Limb (tissue), 2 donors: ENCODE measurements at regions not wholly inside any gene's neighbourhood (a gene's known extent, or its start where the extent isn't known, plus 50 kb on each side); places are given as distances from the start of the nearest gene placed in this dataset.
"Not testable (repeated sequence)": the region's sequence is repeated elsewhere in the genome, so short reads cannot be mapped to it uniquely, and the experiment has no call there.

Experiments used
- DNase-seq, 2 donors: peaks; one replicate each; pipeline ENCODE4 v3.0.0-alpha.2; 2016; ENCODE audit errors: extremely low spot score in 2 of 2

GRCh38 chr2:225891013-225891412 is 491.5 kb downstream of the NYAP2 start:
- no peak for DNase-seq

GRCh38 chr2:225889452-225889851 is 489.9 kb downstream of the NYAP2 start:
- peak in 1 of 2 donors; percentile 59 for DNase-seq

- DNase-seq: no peak
These were observed 467.6 kb downstream of the NYAP2 start for GRCh38 chr2:225867071-225867470.

GRCh38 chr2:225865468-225865867 is 466.0 kb downstream of the NYAP2 start:
- no peak for DNase-seq

- no peak for DNase-seq
These were observed 464.9 kb downstream of the NYAP2 start for GRCh38 chr2:225864394-225864793.

DNA sequence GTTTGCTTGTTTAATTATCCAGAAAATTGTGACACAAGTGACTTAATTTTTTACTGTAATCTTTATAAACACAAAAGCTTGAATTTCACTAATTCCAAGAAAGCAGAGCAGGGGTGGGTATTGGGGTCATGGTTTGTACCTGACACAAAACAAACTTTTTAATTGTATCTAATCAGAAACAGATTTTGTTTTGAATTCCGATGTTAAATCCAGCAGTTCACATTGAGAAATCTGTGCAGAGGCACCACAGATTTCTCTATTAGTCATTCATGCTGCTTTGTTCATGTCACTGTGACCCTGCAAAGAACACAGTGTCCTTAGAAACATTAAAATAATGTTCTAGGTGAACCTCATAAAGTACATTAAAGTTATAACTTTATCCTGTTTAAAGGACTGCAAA is 443.4 kb downstream of the NYAP2 start:
- DNase-seq: no peak

- DNase-seq: no peak
These were observed 441.8 kb downstream of the NYAP2 start for GRCh38 chr2:225841314-225841713.

DNA sequence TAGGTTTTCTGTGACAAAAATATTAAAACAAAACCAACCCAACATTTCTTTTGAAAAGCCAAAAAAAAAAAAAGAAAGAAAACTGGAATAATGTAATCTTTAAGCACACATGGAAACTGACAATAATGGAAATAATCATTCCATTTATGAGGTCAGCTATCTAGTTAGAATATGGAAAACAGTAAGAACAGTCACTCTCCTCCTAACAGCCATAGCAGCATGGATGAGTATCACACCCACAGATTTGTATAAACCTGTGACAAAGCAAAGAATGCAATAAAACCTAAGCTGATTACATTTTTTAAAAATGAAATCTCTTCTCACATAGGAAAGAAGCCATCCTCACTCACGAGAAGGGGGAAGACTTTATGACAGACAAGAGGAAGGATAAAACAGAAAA is 437.8 kb downstream of the NYAP2 start:
- DNase-seq: no peak

GRCh38 chr2:225824748-225825449 is 425.4 kb downstream of the NYAP2 start:
- DNase-seq: no peak

DNA sequence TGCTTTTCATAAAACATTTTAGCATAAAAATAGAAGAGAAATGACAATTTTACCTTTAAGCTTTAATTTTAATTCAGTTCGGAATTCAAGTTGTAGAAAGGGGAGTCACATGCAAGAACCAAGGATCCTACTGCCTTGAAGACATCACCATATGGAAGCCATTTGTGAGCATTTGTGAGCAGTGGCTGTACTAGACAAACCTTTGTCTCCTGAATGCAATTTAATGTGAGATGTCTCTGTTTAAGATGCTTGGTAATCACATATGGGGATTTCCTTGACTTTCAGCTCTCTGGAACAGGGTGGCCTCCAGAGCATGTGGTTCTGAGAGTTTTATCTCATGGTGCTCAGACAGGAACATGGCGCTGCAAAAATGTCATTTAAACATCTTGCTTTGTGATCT is 421.8 kb downstream of the NYAP2 start:
- DNase-seq: no peak

DNA sequence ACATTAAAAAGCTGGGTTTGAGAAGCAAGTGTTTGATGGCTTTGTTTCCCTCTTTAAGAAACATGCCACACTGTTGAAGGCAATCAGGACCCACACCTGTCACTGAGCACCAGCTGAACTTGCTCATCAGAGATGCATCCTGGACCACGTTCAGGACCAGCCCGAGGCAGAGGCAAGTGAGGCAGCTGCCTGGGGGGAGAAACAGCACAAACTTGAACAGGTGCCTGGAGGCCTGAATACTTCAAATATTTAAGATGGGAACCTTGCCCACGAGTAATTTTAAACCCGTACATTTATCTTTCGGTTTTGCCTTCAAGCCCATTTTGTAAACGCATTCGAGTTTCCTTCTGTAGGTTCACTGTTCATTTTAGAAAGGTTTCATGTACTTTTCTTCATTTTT is 421.3 kb downstream of the NYAP2 start:
- peak; percentile 37 to 47 for DNase-seq

DNA sequence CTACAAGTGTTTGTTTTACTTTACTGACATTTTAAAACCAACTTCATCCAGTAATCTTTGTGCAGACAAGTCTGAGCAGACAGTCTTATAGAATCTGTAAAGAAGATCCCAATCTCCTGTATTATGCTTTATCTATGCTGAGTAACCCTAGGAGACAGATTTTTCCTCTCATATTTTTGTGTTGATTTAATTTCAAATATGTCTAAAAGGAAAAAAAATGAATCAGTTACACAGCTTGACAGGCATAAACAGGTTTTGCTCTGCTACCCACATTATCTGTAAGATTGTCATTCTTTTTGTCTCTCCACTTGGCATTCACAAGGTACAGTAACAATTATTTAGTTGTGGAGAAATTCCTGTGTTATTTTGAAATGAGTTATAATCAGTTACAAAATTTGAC is 415.0 kb downstream of the NYAP2 start:
- DNase-seq: no peak

DNA sequence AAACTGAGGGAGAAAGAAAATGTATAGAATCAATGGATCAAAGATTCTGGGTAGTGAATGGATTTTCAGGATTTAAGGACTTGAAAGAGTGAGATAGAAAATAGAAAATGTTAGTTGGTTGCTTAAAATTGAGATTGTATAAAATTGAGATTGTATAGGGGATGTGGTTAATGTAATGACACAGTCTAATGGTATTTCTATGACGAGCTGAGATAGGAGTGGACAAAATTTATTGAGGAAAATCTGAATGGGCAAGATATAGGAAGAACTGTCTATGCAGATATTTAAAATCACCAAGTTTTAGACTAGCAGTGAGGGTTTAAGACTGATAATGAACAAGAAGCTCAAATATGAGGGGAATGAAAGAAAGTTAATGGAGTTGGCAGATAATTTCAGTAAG is 406.6 kb downstream of the NYAP2 start:
- no peak for DNase-seq

DNA sequence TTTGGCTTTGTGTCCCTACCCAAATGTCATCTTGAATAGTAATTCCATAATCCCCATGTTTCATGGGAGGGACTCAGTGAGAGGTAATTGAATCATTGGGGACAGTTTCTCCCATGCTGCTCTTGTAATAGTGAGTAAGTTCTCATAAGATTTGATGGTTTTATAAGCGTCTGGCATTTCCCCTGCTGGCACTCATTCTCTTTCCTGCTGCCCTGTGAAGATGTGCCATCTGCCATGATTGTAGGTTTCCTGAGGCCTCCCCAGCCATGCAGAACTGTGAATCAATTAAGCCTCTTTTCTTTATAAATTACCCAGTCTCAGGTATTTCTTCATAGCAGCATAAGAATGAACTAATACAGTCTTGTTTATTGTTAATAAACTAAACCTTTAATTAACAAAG is 402.6 kb downstream of the NYAP2 start:
- not testable (repeated sequence) for DNase-seq

DNA sequence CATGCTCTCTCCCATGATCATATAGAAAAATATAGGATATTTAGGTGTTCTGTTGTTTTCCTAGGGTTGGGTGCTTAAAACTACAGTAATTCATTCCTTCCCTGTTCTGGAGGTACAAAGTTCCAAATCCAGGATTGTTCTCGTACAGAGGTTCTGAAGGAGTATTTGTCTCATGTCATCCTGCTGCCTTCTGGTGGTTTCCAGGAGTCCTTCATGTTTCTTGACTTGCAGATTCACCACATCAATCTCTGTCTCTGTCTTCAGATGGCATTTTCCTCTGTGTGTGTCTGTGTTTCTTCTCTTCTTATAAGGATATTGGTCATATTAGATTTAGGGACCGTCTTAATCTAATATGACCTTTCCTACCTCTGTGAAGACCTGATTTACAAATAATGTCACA is 397.9 kb downstream of the NYAP2 start:
- no peak for DNase-seq

- DNase-seq: no peak
These were observed 395.3 kb downstream of the NYAP2 start for GRCh38 chr2:225794652-225795400.

- DNase-seq: no peak
These were observed 394.4 kb downstream of the NYAP2 start for GRCh38 chr2:225793736-225794550.

DNA sequence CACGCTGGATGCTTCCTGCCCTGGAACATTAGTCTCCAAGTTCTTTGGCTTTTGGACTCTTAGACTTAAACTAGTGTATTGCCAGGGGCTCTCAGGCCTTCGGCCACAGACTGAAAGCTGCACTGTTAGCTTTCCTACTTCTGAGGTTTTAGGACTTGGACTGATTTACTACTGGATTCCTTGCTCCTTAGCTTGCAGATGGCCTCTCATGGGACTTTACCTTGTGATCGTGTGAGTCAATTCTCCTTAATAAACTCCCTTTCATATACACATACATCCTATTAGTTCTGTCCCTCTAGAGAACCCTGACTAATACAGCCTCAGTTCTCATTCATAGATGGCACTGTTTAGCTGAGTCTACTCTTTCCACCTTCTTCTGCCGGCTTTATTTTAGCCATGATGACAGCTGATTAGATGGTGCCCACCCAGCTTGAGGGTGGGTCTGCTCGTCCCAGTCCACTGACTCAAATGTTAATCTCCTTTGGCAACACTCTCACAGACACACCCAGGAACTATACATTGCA is 389.1 kb downstream of the NYAP2 start:
- DNase-seq: no peak

DNA sequence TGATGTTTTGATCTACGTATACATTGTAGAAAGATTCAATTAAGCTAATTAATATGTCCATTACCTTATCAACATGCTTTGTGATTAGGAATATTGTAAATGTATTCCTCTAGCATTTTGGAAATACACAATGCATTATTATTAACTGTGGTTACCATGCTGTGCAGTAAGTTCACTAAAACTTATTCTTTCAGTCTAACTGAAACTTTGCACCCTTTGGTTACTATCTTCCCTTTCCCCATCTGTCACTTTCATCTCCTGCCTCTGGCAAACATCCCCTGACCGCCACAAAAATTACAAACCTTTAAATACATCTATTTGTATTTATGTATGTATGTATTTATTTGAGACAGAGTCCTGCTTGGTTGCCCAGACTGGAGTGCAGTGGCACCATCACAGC is 388.0 kb downstream of the NYAP2 start:
- DNase-seq: no peak

- DNase-seq: no peak
These were observed 382.5 kb downstream of the NYAP2 start for GRCh38 chr2:225781991-225782390.

- DNase-seq: no peak
These were observed 381.6 kb downstream of the NYAP2 start for GRCh38 chr2:225781145-225781544.

GRCh38 chr2:225779829-225780228 is 380.3 kb downstream of the NYAP2 start:
- DNase-seq: no peak
